CD14-positive monocyte (primary cell): ENCODE measurements at regions not wholly inside any gene's neighbourhood (a gene's known extent, or its start where the extent isn't known, plus 50 kb on each side); places are given as distances from the start of the nearest gene placed in this dataset.

Experiments used
- DNase-seq, 3 donors: peaks; one replicate each; pipeline ENCODE4 v3.0.0-alpha.2; 2011 to 2022
- H2AFZ ChIP-seq: 2 replicates; pipeline ENCODE4 v1.6.0; 2012; ENCODE audit warnings: mild to moderate bottlenecking, low read depth, low read length, inconsistent platforms; ENCODE audit not compliant: insufficient read depth, poor library complexity, severe bottlenecking
- H3K27ac ChIP-seq, 2 donors: 1 replicate in 1 of 2; 2 replicates in 1 of 2; pipeline ENCODE4 v1.5.1; 2012 to 2013; ENCODE audit warnings: low read length in 2 of 2, control low read depth in 1 of 2, inconsistent platforms in 1 of 2, low read depth in 1 of 2, mild to moderate bottlenecking in 1 of 2
- H3K27me3 ChIP-seq, 2 donors: one replicate each; pipeline versions ENCODE4 v1.6.0 to v1.6.1; 2011 to 2013; ENCODE audit warnings: low read length in 2 of 2; ENCODE audit not compliant: control insufficient read depth in 2 of 2, insufficient read depth in 2 of 2
- H3K36me3 ChIP-seq, 2 donors: replicated peaks in 1 of 2; 1 replicate in 1 of 2; 2 replicates in 1 of 2; pipeline versions ENCODE4 v1.5.1 to v1.6.1; 2012 to 2013; ENCODE audit warnings: low read length in 2 of 2, control low read depth in 1 of 2, inconsistent platforms in 1 of 2, mild to moderate bottlenecking in 1 of 2; ENCODE audit not compliant: insufficient read depth in 2 of 2, control insufficient read depth in 1 of 2
- H3K4me1 ChIP-seq, 2 donors: 1 replicate in 1 of 2; 2 replicates in 1 of 2; pipeline versions ENCODE4 v1.5.1 to v1.6.1; 2012 to 2013; ENCODE audit warnings: low read length in 2 of 2, control low read depth in 1 of 2, inconsistent platforms in 1 of 2, mild to moderate bottlenecking in 1 of 2, moderate library complexity in 1 of 2; ENCODE audit not compliant: insufficient read depth in 2 of 2, control insufficient read depth in 1 of 2
- H3K4me2 ChIP-seq: replicated peaks from 2 replicates; pipeline ENCODE3; 2012; ENCODE audit warnings: low read length, moderate library complexity, mild to moderate bottlenecking; ENCODE audit not compliant: poor library complexity, severe bottlenecking; ENCODE audit errors: extremely low read depth
- H3K4me3 ChIP-seq, 3 experiments: fragments of 200-600 bp in 1 of 3; sonication (generic) in 1 of 3; replicated peaks in 1 of 3; 1 replicate in 2 of 3; 2 replicates in 1 of 3; pipeline ENCODE4 v1.5.1; 2011 to 2013; ENCODE audit warnings: low read length in 3 of 3, mild to moderate bottlenecking in 3 of 3, control low read depth in 2 of 3, low read depth in 2 of 3, inconsistent platforms in 1 of 3, moderate library complexity in 1 of 3
- H3K79me2 ChIP-seq: 2 replicates; pipeline ENCODE4 v1.6.0; 2012; ENCODE audit warnings: mild to moderate bottlenecking, control low read depth, inconsistent platforms, low read length, moderate library complexity; ENCODE audit not compliant: insufficient read depth
- H3K9ac ChIP-seq: 2 replicates; pipeline ENCODE4 v1.6.0; 2017; ENCODE audit warnings: low read length, mild to moderate bottlenecking; ENCODE audit not compliant: insufficient read depth, poor library complexity, severe bottlenecking
- H3K9me3 ChIP-seq, 2 donors: replicated peaks in 1 of 2; 1 replicate in 1 of 2; 2 replicates in 1 of 2; pipeline versions ENCODE4 v1.5.1 to v1.6.1; 2012 to 2013; ENCODE audit warnings: low read length in 2 of 2, control low read depth in 1 of 2; ENCODE audit not compliant: control insufficient read depth in 1 of 2, insufficient read depth in 1 of 2
- H4K20me1 ChIP-seq: 2 replicates; pipeline ENCODE4 v1.6.0; 2012; ENCODE audit warnings: mild to moderate bottlenecking, low read length, control low read depth, moderate library complexity; ENCODE audit not compliant: insufficient read depth
- H3K27ac Mint-ChIP-seq, 7 donors: one replicate each; pipeline ENCODE4 v1.8.0; 2020; ENCODE audit warnings: mild to moderate bottlenecking in 7 of 7, mixed read lengths in 7 of 7, moderate library complexity in 6 of 7, inconsistent platforms in 2 of 7
- H3K27me3 Mint-ChIP-seq, 3 donors: one replicate each; pipeline ENCODE4 v1.8.0; 2021 to 2022; ENCODE audit warnings: low read depth in 3 of 3, mild to moderate bottlenecking in 3 of 3, mixed read lengths in 3 of 3, moderate library complexity in 3 of 3, inconsistent platforms in 1 of 3
- H3K36me3 Mint-ChIP-seq, 2 donors: one replicate each; pipeline ENCODE4 v1.8.0; 2020; ENCODE audit warnings: mixed read lengths in 2 of 2, inconsistent platforms in 1 of 2, mild to moderate bottlenecking in 1 of 2
- H3K4me1 Mint-ChIP-seq: one replicate; pipeline ENCODE4 v1.8.0; 2020; ENCODE audit warnings: mild to moderate bottlenecking, mixed read lengths
- H3K4me3 Mint-ChIP-seq, 2 donors: one replicate each; pipeline ENCODE4 v1.8.0; 2020; ENCODE audit warnings: mild to moderate bottlenecking in 2 of 2, mixed read lengths in 2 of 2, moderate library complexity in 1 of 2
- H3K9me3 Mint-ChIP-seq, 7 donors: one replicate each; pipeline ENCODE4 v1.8.0; 2020 to 2022; ENCODE audit warnings: mixed read lengths in 7 of 7, mild to moderate bottlenecking in 6 of 7, moderate library complexity in 6 of 7, inconsistent platforms in 2 of 7
- WGBS: methylation state at CpG from one replicate; pipeline ENCODE4 v1.1.5; 2013; ENCODE audit warnings: missing lambda C conversion rate; ENCODE audit not compliant: insufficient coverage; 5-methylcytosine and 5-hydroxymethylcytosine counted together
- intact Hi-C, 2 donors: fragments of 100-400 bp; cut with micrococcal nuclease; formaldehyde crosslinking; loops; one replicate each; pipeline versions ENCODE4 v1.15.0 to v1.15.1; 2023
- TF ChIP-seq, protein P1 (sequence below): fragments of 200-600 bp; IDR thresholded peaks from one replicate; pipeline ENCODE4 v1.8.0; 2022; ENCODE audit warnings: antibody characterized with exemption, mild to moderate bottlenecking

DNA sequence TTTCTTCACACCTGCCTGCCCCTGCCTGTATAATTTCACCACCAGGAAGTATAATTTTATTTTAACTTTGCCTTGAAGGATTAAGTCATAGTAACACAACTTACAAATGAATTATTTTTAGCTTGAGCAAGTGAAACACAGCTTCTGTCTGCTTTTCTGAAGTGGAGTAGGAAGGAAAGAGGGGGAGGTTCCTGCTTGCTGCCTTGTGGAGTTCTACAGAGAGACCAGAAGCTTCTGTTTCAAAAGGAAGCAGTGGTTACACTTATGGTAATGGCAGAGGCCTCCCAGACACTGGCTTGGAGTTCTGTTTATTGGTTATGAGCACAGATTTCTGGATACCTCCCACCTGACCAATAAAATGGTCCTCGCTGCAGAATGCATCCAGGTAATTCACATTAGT, 159.6 kb downstream of the TMEM200A start:
- no CpG with 5 or more reads among the region's 1 CpG for WGBS
- no peak overlapping the region for H3K27ac ChIP-seq

DNA sequence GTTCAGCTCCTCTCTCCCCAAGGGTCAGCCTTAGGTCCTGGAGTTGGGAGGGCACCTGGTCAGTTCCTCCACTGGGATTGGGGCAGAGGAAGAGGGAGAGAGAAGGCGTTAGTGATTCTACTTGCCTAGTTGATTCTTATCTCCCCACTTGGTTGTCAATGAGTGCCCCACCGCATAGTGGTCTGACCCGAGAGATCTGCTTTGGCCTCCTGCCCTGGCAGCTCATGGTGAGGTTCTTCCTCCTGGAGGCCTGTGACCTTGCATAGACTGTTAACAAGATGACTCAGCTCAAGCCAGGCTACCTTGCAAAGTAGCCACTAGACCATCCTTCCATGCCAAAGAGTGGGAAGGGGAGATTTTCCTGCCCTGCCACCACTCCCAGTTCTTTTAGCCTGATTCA, 160.6 kb downstream of the TMEM200A start:
- no peaks in the 10 kb centered on the region for H3K36me3 Mint-ChIP-seq
- DNase-seq: no peak
- H3K9ac ChIP-seq: no peak overlapping the region
- H3K4me3 Mint-ChIP-seq: no peak overlapping the region
- H2AFZ ChIP-seq: no peak overlapping the region
- peaks cover 4 to 19% (median 10%) of the 10 kb centered on the region in 7 donors for H3K9me3 Mint-ChIP-seq
- no peaks in the 10 kb centered on the region for H3K27me3 ChIP-seq
- no peak overlapping the region for H3K27ac Mint-ChIP-seq
- TF ChIP-seq, protein P1, sequence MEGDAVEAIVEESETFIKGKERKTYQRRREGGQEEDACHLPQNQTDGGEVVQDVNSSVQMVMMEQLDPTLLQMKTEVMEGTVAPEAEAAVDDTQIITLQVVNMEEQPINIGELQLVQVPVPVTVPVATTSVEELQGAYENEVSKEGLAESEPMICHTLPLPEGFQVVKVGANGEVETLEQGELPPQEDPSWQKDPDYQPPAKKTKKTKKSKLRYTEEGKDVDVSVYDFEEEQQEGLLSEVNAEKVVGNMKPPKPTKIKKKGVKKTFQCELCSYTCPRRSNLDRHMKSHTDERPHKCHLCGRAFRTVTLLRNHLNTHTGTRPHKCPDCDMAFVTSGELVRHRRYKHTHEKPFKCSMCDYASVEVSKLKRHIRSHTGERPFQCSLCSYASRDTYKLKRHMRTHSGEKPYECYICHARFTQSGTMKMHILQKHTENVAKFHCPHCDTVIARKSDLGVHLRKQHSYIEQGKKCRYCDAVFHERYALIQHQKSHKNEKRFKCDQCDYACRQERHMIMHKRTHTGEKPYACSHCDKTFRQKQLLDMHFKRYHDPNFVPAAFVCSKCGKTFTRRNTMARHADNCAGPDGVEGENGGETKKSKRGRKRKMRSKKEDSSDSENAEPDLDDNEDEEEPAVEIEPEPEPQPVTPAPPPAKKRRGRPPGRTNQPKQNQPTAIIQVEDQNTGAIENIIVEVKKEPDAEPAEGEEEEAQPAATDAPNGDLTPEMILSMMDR: no peak
- peaks cover 0 to 11% of the 10 kb centered on the region in 2 donors for H3K9me3 ChIP-seq
- H3K27me3 Mint-ChIP-seq: peaks cover 0 to 4% (median 0%) of the 10 kb centered on the region in 3 donors
- no peak overlapping the region for H3K4me2 ChIP-seq
- H3K4me1 Mint-ChIP-seq: peaks cover 2% of the 10 kb centered on the region
- 73% methylated on average over 3 of the region's 3 CpGs for WGBS
- H4K20me1 ChIP-seq: no peaks in the 10 kb centered on the region
- H3K36me3 ChIP-seq: no peaks in the 10 kb centered on the region
- no peaks in the 10 kb centered on the region for H3K79me2 ChIP-seq
- intact Hi-C loops: loop anchor here in 1 of 2 donors (10.0 kb wide), 1 partner anchor 82 kb away; no protein-coding TSS in a partner anchor
- H3K27ac ChIP-seq: no peak overlapping the region
- no peaks in the 10 kb centered on the region for H3K4me1 ChIP-seq
- no peak overlapping the region for H3K4me3 ChIP-seq

More for the DNA sequence above, 159.6 kb downstream of the TMEM200A start:
- peaks cover 2% of the 10 kb centered on the region for H3K4me1 Mint-ChIP-seq
- no peak overlapping the region for H2AFZ ChIP-seq
- H3K36me3 Mint-ChIP-seq: no peaks in the 10 kb centered on the region
- peaks cover 0 to 11% of the 10 kb centered on the region in 2 donors for H3K9me3 ChIP-seq
- no peak overlapping the region for H3K4me3 Mint-ChIP-seq
- no peaks in the 10 kb centered on the region for H3K4me1 ChIP-seq
- H3K27me3 ChIP-seq: no peaks in the 10 kb centered on the region
- intact Hi-C loops: loop anchor here in 1 of 2 donors (10.0 kb wide), 1 partner anchor 81 kb away; no protein-coding TSS in a partner anchor
- no peaks in the 10 kb centered on the region for H3K79me2 ChIP-seq
- no peak overlapping the region for H3K4me3 ChIP-seq
- no peak for DNase-seq
- no peaks in the 10 kb centered on the region for H3K36me3 ChIP-seq
- no peak overlapping the region for H3K27ac Mint-ChIP-seq
- H3K27me3 Mint-ChIP-seq: peaks cover 0 to 4% (median 0%) of the 10 kb centered on the region in 3 donors
- no peaks in the 10 kb centered on the region for H4K20me1 ChIP-seq
- TF ChIP-seq, protein P1: no peak
- H3K9ac ChIP-seq: no peak overlapping the region
- no peak overlapping the region for H3K4me2 ChIP-seq
- H3K9me3 Mint-ChIP-seq: peaks cover 4 to 19% (median 11%) of the 10 kb centered on the region in 7 donors
